Tibial nerve (tissue), 4 donors: ENCODE measurements at regions not wholly inside any gene's neighbourhood (a gene's known extent, or its start where the extent isn't known, plus 50 kb on each side); places are given as distances from the start of the nearest gene placed in this dataset.

ENCODE experiments used
- DNase-seq, 2 donors: peaks; one replicate each; pipeline ENCODE4 v3.0.0-alpha.2; 2019; ENCODE audit warnings: low spot score in 2 of 2
- H3K27ac ChIP-seq, 4 donors: fragments of 200-600 bp; sonication (generic) in 3 of 4; one replicate each; pipeline ENCODE4 v1.5.1; 2017 to 2019; ENCODE audit warnings: mild to moderate bottlenecking in 1 of 4
- H3K27me3 ChIP-seq, 2 donors: fragments of 200-600 bp; sonication (generic) in 1 of 2; one replicate each; pipeline versions ENCODE4 v1.5.1 to v1.6.0; 2017 to 2019
- H3K36me3 ChIP-seq, 3 donors: fragments of 200-600 bp; sonication (generic); one replicate each; pipeline ENCODE4 v1.5.1; 2018 to 2019
- H3K4me1 ChIP-seq, 4 donors: fragments of 200-600 bp; sonication (generic) in 3 of 4; one replicate each; pipeline ENCODE4 v1.5.1; 2017 to 2019
- H3K4me3 ChIP-seq, 4 donors: fragments of 200-600 bp; sonication (generic) in 3 of 4; one replicate each; pipeline ENCODE4 v1.5.1; 2017 to 2019; ENCODE audit warnings: mild to moderate bottlenecking in 1 of 4, moderate library complexity in 1 of 4
- H3K9me3 ChIP-seq, 4 donors: fragments of 200-600 bp; sonication (generic) in 3 of 4; one replicate each; pipeline ENCODE4 v1.5.1; 2017 to 2019
- EP300 ChIP-seq, 2 donors: sonication (generic); formaldehyde crosslinking; IDR thresholded peaks; one replicate each; pipeline ENCODE4 v1.6.1; 2017; ENCODE audit warnings: antibody characterized with exemption in 2 of 2, mild to moderate bottlenecking in 1 of 2
- POLR2A ChIP-seq, 2 donors: fragments of 450-650 bp; IDR thresholded peaks; one replicate each; pipeline ENCODE4 v1.6.1; 2017; ENCODE audit warnings: antibody characterized with exemption in 2 of 2, mild to moderate bottlenecking in 2 of 2, moderate library complexity in 2 of 2
- WGBS, 2 donors: methylation state at CpG; one replicate each; pipeline ENCODE4 v1.1.5; 2018; 5-methylcytosine and 5-hydroxymethylcytosine counted together
- TF ChIP-seq, protein P1 (sequence below), 5 experiments: fragments of 200-600 bp in 3 of 5; fragments of 450-650 bp in 2 of 5; sonication (generic) in 3 of 5; IDR thresholded peaks; one replicate each; pipeline ENCODE4 v1.5.1; 2016 to 2019; ENCODE audit warnings: antibody characterized with exemption in 5 of 5, mild to moderate bottlenecking in 3 of 5, moderate library complexity in 2 of 5

GRCh38 chr7:145633513-145633912 is 483.1 kb upstream of the CNTNAP2 start:
- 44 to 66% methylated on average over 2 of the region's 2 CpGs for WGBS, 2 donors
- H3K36me3 ChIP-seq = no peaks in the 10 kb centered on the region
- H3K4me1 ChIP-seq = no peaks in the 10 kb centered on the region
- H3K4me3 ChIP-seq = no peak overlapping the region
- no peaks in the 10 kb centered on the region for H3K9me3 ChIP-seq
- TF ChIP-seq, protein P1, sequence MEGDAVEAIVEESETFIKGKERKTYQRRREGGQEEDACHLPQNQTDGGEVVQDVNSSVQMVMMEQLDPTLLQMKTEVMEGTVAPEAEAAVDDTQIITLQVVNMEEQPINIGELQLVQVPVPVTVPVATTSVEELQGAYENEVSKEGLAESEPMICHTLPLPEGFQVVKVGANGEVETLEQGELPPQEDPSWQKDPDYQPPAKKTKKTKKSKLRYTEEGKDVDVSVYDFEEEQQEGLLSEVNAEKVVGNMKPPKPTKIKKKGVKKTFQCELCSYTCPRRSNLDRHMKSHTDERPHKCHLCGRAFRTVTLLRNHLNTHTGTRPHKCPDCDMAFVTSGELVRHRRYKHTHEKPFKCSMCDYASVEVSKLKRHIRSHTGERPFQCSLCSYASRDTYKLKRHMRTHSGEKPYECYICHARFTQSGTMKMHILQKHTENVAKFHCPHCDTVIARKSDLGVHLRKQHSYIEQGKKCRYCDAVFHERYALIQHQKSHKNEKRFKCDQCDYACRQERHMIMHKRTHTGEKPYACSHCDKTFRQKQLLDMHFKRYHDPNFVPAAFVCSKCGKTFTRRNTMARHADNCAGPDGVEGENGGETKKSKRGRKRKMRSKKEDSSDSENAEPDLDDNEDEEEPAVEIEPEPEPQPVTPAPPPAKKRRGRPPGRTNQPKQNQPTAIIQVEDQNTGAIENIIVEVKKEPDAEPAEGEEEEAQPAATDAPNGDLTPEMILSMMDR (IDR thresholded peaks at IDR 0.05) = no peak
- TF ChIP-seq POLR2A (IDR thresholded peaks at IDR 0.05) (no peak), EP300 (IDR thresholded peaks at IDR 0.05) (no peak)
- H3K27ac ChIP-seq = no peak overlapping the region
- no peak for DNase-seq
- H3K27me3 ChIP-seq = no peaks in the 10 kb centered on the region

DNA sequence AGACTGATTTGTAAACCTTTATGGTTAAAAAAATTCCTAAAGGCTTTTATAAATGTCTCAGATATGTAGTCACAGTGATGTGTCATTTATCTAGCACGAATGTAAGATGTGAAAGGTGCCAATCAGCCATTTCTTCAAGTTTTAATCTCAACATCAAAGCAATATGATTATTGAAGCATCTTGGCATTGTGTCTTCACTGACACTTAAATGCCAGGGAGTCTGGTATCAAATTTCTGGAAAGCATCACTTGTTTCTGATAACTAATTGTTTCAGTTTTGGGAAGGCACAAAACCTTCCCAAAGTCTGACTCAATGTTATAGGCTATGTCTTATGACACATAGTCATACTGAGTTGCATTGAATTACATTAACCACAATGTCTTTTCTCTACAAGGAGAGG is 492.0 kb upstream of the CNTNAP2 start:
- Histone ChIP-seq H3K27me3 (no peaks in the 10 kb centered on the region), H3K36me3 (no peaks in the 10 kb centered on the region), H3K4me3 (no peak overlapping the region), H3K4me1 (no peaks in the 10 kb centered on the region), H3K27ac (no peak overlapping the region), H3K9me3 (no peaks in the 10 kb centered on the region)
- TF ChIP-seq POLR2A (IDR thresholded peaks at IDR 0.05) (no peak), EP300 (IDR thresholded peaks at IDR 0.05) (no peak)
- TF ChIP-seq, protein P1 (IDR thresholded peaks at IDR 0.05) = no peak
- no peak for DNase-seq
- 77 to 91% methylated on average over 1 of the region's 1 CpG for WGBS, 2 donors

GRCh38 chr7:145605963-145606362 is 510.6 kb upstream of the CNTNAP2 start:
- DNase-seq = no peak
- Histone ChIP-seq H3K27me3 (no peaks in the 10 kb centered on the region), H3K4me1 (no peaks in the 10 kb centered on the region), H3K4me3 (no peak overlapping the region), H3K36me3 (no peaks in the 10 kb centered on the region), H3K9me3 (no peaks in the 10 kb centered on the region), H3K27ac (no peak overlapping the region)
- 85 to 86% methylated on average over 5 of the region's 5 CpGs for WGBS, 2 donors
- TF ChIP-seq, protein P1 (IDR thresholded peaks at IDR 0.05) = no peak
- no peak for TF ChIP-seq EP300 (IDR thresholded peaks at IDR 0.05)

- Histone ChIP-seq H3K4me1 (no peaks in the 10 kb centered on the region), H3K27ac (no peak overlapping the region), H3K27me3 (no peaks in the 10 kb centered on the region), H3K9me3 (peaks cover 0 to 5% (median 0%) of the 10 kb centered on the region in 4 donors), H3K36me3 (no peaks in the 10 kb centered on the region), H3K4me3 (no peak overlapping the region)
- 68 to 89% methylated on average over 1 of the region's 1 CpG for WGBS, 2 donors
- TF ChIP-seq, protein P1 (IDR thresholded peaks at IDR 0.05) = no peak
- no peak for TF ChIP-seq EP300 (IDR thresholded peaks at IDR 0.05)
- TF ChIP-seq POLR2A (IDR thresholded peaks at IDR 0.05) = no peak
- DNase-seq = no peak
Measured at GRCh38 chr7:145599376-145599775, 517.2 kb upstream of the CNTNAP2 start.

GRCh38 chr7:145584401-145584800 is 532.2 kb upstream of the CNTNAP2 start:
- Histone ChIP-seq H3K27ac (no peak overlapping the region), H3K36me3 (no peaks in the 10 kb centered on the region), H3K4me3 (no peak overlapping the region), H3K4me1 (no peaks in the 10 kb centered on the region), H3K27me3 (no peaks in the 10 kb centered on the region), H3K9me3 (no peaks in the 10 kb centered on the region)
- TF ChIP-seq, protein P1 (IDR thresholded peaks at IDR 0.05) = no peak
- no peak for TF ChIP-seq POLR2A (IDR thresholded peaks at IDR 0.05)
- no peak for TF ChIP-seq EP300 (IDR thresholded peaks at IDR 0.05)
- WGBS, 2 donors = 29 to 33% methylated on average over 1 of the region's 1 CpG
- DNase-seq = no peak
